ENCODE measurements at regions not wholly inside any gene's neighbourhood (a gene's known extent, or its start where the extent isn't known, plus 50 kb on each side); places are given as distances from the start of the nearest gene placed in this dataset.

- Histone ChIP-seq H3K27ac (no peak overlapping the region), H3K79me2 (no peaks in the 10 kb centered on the region), H3K4me1 (no peaks in the 10 kb centered on the region), H3K4me3 (ENCODE audit: low read depth, low read length) (no peak overlapping the region), H3K27me3 (ENCODE audit: control insufficient read depth, insufficient read depth, low read length) (no peaks in the 10 kb centered on the region), H3K9ac (no peak overlapping the region), H3K4me2 (ENCODE audit: low read length) (no peak overlapping the region), H3K9me3 (ENCODE audit: control insufficient read depth, low read length) (no peaks in the 10 kb centered on the region), H2AFZ (no peak overlapping the region), H3K36me3 (ENCODE audit: control insufficient read depth, insufficient read depth, low read length) (no peaks in the 10 kb centered on the region)
- TF ChIP-seq CTCF (IDR thresholded peaks at IDR 0.05): no peak
Observed at GRCh38 chr1:222021129-222021528, 279.2 kb upstream of the DUSP10 start.

- H2AFZ ChIP-seq: no peak overlapping the region
- no peaks in the 10 kb centered on the region for H3K79me2 ChIP-seq
- no peaks in the 10 kb centered on the region for H3K9me3 ChIP-seq (ENCODE audit: control insufficient read depth, low read length)
- no peaks in the 10 kb centered on the region for H3K27me3 ChIP-seq (ENCODE audit: control insufficient read depth, insufficient read depth, low read length)
- no peak overlapping the region for H3K27ac ChIP-seq
- H3K9ac ChIP-seq: no peak overlapping the region
- no peak overlapping the region for H3K4me2 ChIP-seq (ENCODE audit: low read length)
- no peaks in the 10 kb centered on the region for H3K36me3 ChIP-seq (ENCODE audit: control insufficient read depth, insufficient read depth, low read length)
- H3K4me3 ChIP-seq (ENCODE audit: low read depth, low read length): no peak overlapping the region
- no peak for TF ChIP-seq CTCF (IDR thresholded peaks at IDR 0.05)
- no peaks in the 10 kb centered on the region for H3K4me1 ChIP-seq
Observed at GRCh38 chr1:222020553-222020952, 278.7 kb upstream of the DUSP10 start.

- H3K4me2 ChIP-seq (ENCODE audit: low read length): no peak overlapping the region
- TF ChIP-seq CTCF (IDR thresholded peaks at IDR 0.05): no peak
- H3K4me1 ChIP-seq: no peaks in the 10 kb centered on the region
- no peaks in the 10 kb centered on the region for H3K79me2 ChIP-seq
- H3K27me3 ChIP-seq (ENCODE audit: control insufficient read depth, insufficient read depth, low read length): no peaks in the 10 kb centered on the region
- no peaks in the 10 kb centered on the region for H3K36me3 ChIP-seq (ENCODE audit: control insufficient read depth, insufficient read depth, low read length)
- no peak overlapping the region for H3K27ac ChIP-seq
- no peak overlapping the region for H3K9ac ChIP-seq
- no peak overlapping the region for H2AFZ ChIP-seq
- H3K9me3 ChIP-seq (ENCODE audit: control insufficient read depth, low read length): no peaks in the 10 kb centered on the region
- no peak overlapping the region for H3K4me3 ChIP-seq (ENCODE audit: low read depth, low read length)
Observed at GRCh38 chr1:222019029-222019428, 277.1 kb upstream of the DUSP10 start.

- Histone ChIP-seq H3K4me2 (ENCODE audit: low read length) (no peak overlapping the region), H3K4me3 (ENCODE audit: low read depth, low read length) (no peak overlapping the region), H3K9me3 (ENCODE audit: control insufficient read depth, low read length) (no peaks in the 10 kb centered on the region), H3K27ac (no peak overlapping the region), H3K4me1 (no peaks in the 10 kb centered on the region), H3K79me2 (no peaks in the 10 kb centered on the region), H3K36me3 (ENCODE audit: control insufficient read depth, insufficient read depth, low read length) (no peaks in the 10 kb centered on the region), H3K9ac (no peak overlapping the region), H3K27me3 (ENCODE audit: control insufficient read depth, insufficient read depth, low read length) (no peaks in the 10 kb centered on the region), H2AFZ (no peak overlapping the region)
- no peak for TF ChIP-seq CTCF (IDR thresholded peaks at IDR 0.05)
Observed at GRCh38 chr1:222018041-222018440, 276.2 kb upstream of the DUSP10 start.

GRCh38 chr1:222015686-222016085 is 273.8 kb upstream of the DUSP10 start:
- Histone ChIP-seq H3K9ac (no peak overlapping the region), H2AFZ (no peak overlapping the region), H3K27ac (no peak overlapping the region), H3K4me3 (ENCODE audit: low read depth, low read length) (no peak overlapping the region), H3K79me2 (no peaks in the 10 kb centered on the region), H3K4me1 (no peaks in the 10 kb centered on the region), H3K36me3 (ENCODE audit: control insufficient read depth, insufficient read depth, low read length) (no peaks in the 10 kb centered on the region), H3K27me3 (ENCODE audit: control insufficient read depth, insufficient read depth, low read length) (no peaks in the 10 kb centered on the region), H3K9me3 (ENCODE audit: control insufficient read depth, low read length) (no peaks in the 10 kb centered on the region), H3K4me2 (ENCODE audit: low read length) (no peak overlapping the region)
- TF ChIP-seq CTCF (IDR thresholded peaks at IDR 0.05): no peak
